Liver (tissue), 8 donors: ENCODE measurements at regions not wholly inside any gene's neighbourhood (a gene's known extent, or its start where the extent isn't known, plus 50 kb on each side); places are given as distances from the start of the nearest gene placed in this dataset.

Source experiments
- DNase-seq: peaks from one replicate; pipeline ENCODE4 v3.0.0-alpha.2; 2017; ENCODE audit warnings: low spot score
- H3K27ac ChIP-seq, 2 donors: one replicate each; pipeline ENCODE4 v1.7.0; 2013; ENCODE audit warnings: inconsistent platforms in 2 of 2, low read length in 2 of 2, control low read depth in 1 of 2, low read depth in 1 of 2, mild to moderate bottlenecking in 1 of 2
- H3K27me3 ChIP-seq, 4 donors: one replicate each; pipeline versions ENCODE4 v1.6.1 to v1.7.0; 2013; ENCODE audit warnings: low read length in 3 of 4, inconsistent platforms in 1 of 4, mild to moderate bottlenecking in 1 of 4, moderate library complexity in 1 of 4; ENCODE audit not compliant: control insufficient read depth in 4 of 4, insufficient read depth in 4 of 4
- H3K36me3 ChIP-seq, 4 donors: one replicate each; pipeline versions ENCODE4 v1.6.1 to v1.7.0; 2013; ENCODE audit warnings: low read length in 3 of 4, mild to moderate bottlenecking in 3 of 4, low read depth in 1 of 4, moderate library complexity in 1 of 4; ENCODE audit not compliant: control insufficient read depth in 4 of 4, insufficient read depth in 3 of 4
- H3K4me1 ChIP-seq, 4 donors: one replicate each; pipeline versions ENCODE4 v1.6.1 to v1.7.0; 2013; ENCODE audit warnings: low read length in 3 of 4, mild to moderate bottlenecking in 3 of 4, moderate library complexity in 1 of 4; ENCODE audit not compliant: control insufficient read depth in 4 of 4, insufficient read depth in 4 of 4
- H3K4me3 ChIP-seq, 3 donors: one replicate each; pipeline versions ENCODE4 v1.6.1 to v1.7.0; 2013; ENCODE audit warnings: low read length in 3 of 3, control low read depth in 1 of 3, low read depth in 1 of 3, mild to moderate bottlenecking in 1 of 3
- H3K9ac ChIP-seq, 2 donors: one replicate each; pipeline ENCODE4 v1.7.0; 2013; ENCODE audit warnings: low read length in 2 of 2, mild to moderate bottlenecking in 2 of 2, moderate library complexity in 2 of 2, control low read depth in 1 of 2, low read depth in 1 of 2
- H3K9me3 ChIP-seq, 4 donors: one replicate each; pipeline versions ENCODE4 v1.6.1 to v1.7.0; 2013; ENCODE audit warnings: low read length in 3 of 4; ENCODE audit not compliant: control insufficient read depth in 4 of 4
- EGR1 ChIP-seq, 2 donors: IDR thresholded peaks; 2 replicates each; pipeline ENCODE4 v1.6.1; 2016 to 2018; ENCODE audit warnings: antibody characterized with exemption in 2 of 2, low read depth in 2 of 2
- FOXA1 ChIP-seq: IDR thresholded peaks from 2 replicates; pipeline ENCODE4 v1.6.1; 2016; ENCODE audit warnings: antibody characterized with exemption
- HNF4G ChIP-seq: IDR thresholded peaks from 2 replicates; pipeline ENCODE4 v1.6.1; 2016; ENCODE audit warnings: antibody characterized with exemption
- JUND ChIP-seq, 2 donors: IDR thresholded peaks; 2 replicates each; pipeline ENCODE4 v1.6.1; 2016; ENCODE audit warnings: antibody characterized with exemption in 2 of 2
- RAD21 ChIP-seq, 2 donors: IDR thresholded peaks; 2 replicates each; pipeline ENCODE4 v1.6.1; 2016; ENCODE audit warnings: antibody characterized with exemption in 2 of 2, mild to moderate bottlenecking in 2 of 2
- RXRA ChIP-seq, 2 donors: IDR thresholded peaks; 2 replicates each; pipeline ENCODE4 v1.6.1; 2017 to 2018; ENCODE audit warnings: antibody characterized with exemption in 2 of 2, mild to moderate bottlenecking in 1 of 2
- SP1 ChIP-seq: IDR thresholded peaks from 2 replicates; pipeline ENCODE4 v1.6.1; 2018; ENCODE audit warnings: antibody characterized with exemption, mild to moderate bottlenecking
- TAF1 ChIP-seq: conservative IDR thresholded peaks from 2 replicates; pipeline ENCODE4 v1.6.1; 2016; ENCODE audit warnings: antibody characterized with exemption, mild to moderate bottlenecking
- WGBS: extraction: QIAGEN DNeasy Blood & Tissue Kit; methylation state at CpG from one replicate; pipeline ENCODE4 v1.1.7; 2013; 5-methylcytosine and 5-hydroxymethylcytosine counted together
- TF ChIP-seq, protein P1 (sequence below): IDR thresholded peaks from 2 replicates; pipeline ENCODE4 v1.6.1; 2016; ENCODE audit warnings: antibody characterized with exemption
- TF ChIP-seq, protein P2 (sequence below): fragments of 150-350 bp; IDR thresholded peaks from 2 replicates; pipeline ENCODE4 v1.5.1; 2017; ENCODE audit warnings: improper control_type of control experiment, low read depth, low read length; ENCODE audit not compliant: missing input control
- TF ChIP-seq, protein P3 (sequence below): IDR thresholded peaks from 2 replicates; pipeline ENCODE4 v1.6.1; 2016; ENCODE audit warnings: antibody characterized with exemption, mild to moderate bottlenecking
- TF ChIP-seq, protein P4 (sequence below): IDR thresholded peaks from 2 replicates; pipeline ENCODE4 v1.6.1; 2016; ENCODE audit warnings: antibody characterized with exemption
- donor health status: healthy.
- donor health status: healthy.
- donor health status: healthy.
- donor health status: healthy.
- donor health status: healthy.

DNA sequence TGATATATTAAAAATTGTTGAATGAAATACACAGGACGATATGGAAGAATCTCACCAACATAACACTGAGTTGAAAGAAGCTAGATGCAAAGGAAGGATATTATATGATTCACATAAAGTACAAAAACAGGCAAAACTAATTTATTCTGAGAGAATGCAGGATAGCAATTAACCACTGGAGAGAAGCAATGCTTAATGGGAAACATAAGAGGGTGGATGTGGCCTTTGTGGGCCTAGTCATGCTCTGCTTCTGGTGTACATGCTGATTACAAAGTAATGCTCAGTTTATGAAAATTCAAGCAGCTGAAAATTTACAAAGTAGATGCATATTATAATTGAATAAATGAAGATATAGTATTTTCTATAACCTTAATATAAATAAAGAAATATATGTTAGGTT lies 326.4 kb upstream of the ADAMTS5 start:
- 72% methylated on average over 1 of the region's 1 CpG for WGBS
- TF ChIP-seq, protein P1, sequence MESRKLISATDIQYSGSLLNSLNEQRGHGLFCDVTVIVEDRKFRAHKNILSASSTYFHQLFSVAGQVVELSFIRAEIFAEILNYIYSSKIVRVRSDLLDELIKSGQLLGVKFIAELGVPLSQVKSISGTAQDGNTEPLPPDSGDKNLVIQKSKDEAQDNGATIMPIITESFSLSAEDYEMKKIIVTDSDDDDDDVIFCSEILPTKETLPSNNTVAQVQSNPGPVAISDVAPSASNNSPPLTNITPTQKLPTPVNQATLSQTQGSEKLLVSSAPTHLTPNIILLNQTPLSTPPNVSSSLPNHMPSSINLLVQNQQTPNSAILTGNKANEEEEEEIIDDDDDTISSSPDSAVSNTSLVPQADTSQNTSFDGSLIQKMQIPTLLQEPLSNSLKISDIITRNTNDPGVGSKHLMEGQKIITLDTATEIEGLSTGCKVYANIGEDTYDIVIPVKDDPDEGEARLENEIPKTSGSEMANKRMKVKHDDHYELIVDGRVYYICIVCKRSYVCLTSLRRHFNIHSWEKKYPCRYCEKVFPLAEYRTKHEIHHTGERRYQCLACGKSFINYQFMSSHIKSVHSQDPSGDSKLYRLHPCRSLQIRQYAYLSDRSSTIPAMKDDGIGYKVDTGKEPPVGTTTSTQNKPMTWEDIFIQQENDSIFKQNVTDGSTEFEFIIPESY: no peak
- TF ChIP-seq HNF4G (no peak), EGR1 (IDR thresholded peaks at IDR 0.05; ENCODE audit: low read depth in 2 of 2) (no peak), JUND (IDR thresholded peaks at IDR 0.05) (no peak)
- TF ChIP-seq, protein P2, sequence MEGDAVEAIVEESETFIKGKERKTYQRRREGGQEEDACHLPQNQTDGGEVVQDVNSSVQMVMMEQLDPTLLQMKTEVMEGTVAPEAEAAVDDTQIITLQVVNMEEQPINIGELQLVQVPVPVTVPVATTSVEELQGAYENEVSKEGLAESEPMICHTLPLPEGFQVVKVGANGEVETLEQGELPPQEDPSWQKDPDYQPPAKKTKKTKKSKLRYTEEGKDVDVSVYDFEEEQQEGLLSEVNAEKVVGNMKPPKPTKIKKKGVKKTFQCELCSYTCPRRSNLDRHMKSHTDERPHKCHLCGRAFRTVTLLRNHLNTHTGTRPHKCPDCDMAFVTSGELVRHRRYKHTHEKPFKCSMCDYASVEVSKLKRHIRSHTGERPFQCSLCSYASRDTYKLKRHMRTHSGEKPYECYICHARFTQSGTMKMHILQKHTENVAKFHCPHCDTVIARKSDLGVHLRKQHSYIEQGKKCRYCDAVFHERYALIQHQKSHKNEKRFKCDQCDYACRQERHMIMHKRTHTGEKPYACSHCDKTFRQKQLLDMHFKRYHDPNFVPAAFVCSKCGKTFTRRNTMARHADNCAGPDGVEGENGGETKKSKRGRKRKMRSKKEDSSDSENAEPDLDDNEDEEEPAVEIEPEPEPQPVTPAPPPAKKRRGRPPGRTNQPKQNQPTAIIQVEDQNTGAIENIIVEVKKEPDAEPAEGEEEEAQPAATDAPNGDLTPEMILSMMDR: no peak
- TF ChIP-seq, protein P3, sequence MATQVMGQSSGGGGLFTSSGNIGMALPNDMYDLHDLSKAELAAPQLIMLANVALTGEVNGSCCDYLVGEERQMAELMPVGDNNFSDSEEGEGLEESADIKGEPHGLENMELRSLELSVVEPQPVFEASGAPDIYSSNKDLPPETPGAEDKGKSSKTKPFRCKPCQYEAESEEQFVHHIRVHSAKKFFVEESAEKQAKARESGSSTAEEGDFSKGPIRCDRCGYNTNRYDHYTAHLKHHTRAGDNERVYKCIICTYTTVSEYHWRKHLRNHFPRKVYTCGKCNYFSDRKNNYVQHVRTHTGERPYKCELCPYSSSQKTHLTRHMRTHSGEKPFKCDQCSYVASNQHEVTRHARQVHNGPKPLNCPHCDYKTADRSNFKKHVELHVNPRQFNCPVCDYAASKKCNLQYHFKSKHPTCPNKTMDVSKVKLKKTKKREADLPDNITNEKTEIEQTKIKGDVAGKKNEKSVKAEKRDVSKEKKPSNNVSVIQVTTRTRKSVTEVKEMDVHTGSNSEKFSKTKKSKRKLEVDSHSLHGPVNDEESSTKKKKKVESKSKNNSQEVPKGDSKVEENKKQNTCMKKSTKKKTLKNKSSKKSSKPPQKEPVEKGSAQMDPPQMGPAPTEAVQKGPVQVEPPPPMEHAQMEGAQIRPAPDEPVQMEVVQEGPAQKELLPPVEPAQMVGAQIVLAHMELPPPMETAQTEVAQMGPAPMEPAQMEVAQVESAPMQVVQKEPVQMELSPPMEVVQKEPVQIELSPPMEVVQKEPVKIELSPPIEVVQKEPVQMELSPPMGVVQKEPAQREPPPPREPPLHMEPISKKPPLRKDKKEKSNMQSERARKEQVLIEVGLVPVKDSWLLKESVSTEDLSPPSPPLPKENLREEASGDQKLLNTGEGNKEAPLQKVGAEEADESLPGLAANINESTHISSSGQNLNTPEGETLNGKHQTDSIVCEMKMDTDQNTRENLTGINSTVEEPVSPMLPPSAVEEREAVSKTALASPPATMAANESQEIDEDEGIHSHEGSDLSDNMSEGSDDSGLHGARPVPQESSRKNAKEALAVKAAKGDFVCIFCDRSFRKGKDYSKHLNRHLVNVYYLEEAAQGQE: no peak
- TF ChIP-seq, protein P4, sequence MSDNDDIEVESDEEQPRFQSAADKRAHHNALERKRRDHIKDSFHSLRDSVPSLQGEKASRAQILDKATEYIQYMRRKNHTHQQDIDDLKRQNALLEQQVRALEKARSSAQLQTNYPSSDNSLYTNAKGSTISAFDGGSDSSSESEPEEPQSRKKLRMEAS: no peak
- no peaks in the 10 kb centered on the region for H3K9me3 ChIP-seq

DNA sequence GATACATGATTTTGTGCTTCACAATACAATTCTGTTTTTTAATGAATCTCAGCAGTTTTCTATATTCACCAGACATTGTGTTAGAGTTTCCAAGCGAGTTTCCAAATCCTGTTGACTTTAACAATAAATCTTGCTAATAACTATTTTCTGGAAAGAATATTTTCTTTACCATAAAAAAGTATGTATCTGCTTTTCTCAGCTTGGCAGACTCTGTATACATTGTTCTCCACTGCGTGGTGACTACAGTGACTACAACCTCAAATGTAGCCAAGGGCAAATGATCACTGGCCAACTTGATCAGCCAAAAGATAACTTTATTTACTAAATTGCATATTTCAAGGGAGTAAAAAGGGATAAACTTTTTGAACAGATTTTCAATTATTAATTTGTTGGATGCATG lies 325.9 kb upstream of the ADAMTS5 start:
- TF ChIP-seq FOXA1 (no peak), TAF1 (no peak), RXRA (IDR thresholded peaks at IDR 0.05) (no peak), SP1 (no peak), RAD21 (IDR thresholded peaks at IDR 0.05) (no peak), JUND (IDR thresholded peaks at IDR 0.05) (no peak), EGR1 (IDR thresholded peaks at IDR 0.05; ENCODE audit: low read depth in 2 of 2) (no peak)
- TF ChIP-seq, protein P3: no peak
- TF ChIP-seq, protein P4: no peak
- TF ChIP-seq, protein P2: no peak
- no peaks in the 10 kb centered on the region for H3K36me3 ChIP-seq
- H3K27me3 ChIP-seq: no peaks in the 10 kb centered on the region
- H3K9ac ChIP-seq: no peak overlapping the region
- H3K4me1 ChIP-seq: no peaks in the 10 kb centered on the region
- WGBS: 63% methylated on average over 2 of the region's 2 CpGs
- H3K9me3 ChIP-seq: no peaks in the 10 kb centered on the region
- no peak overlapping the region for H3K4me3 ChIP-seq
- no peak overlapping the region for H3K27ac ChIP-seq
- DNase-seq: no peak

More for the DNA sequence above, 326.4 kb upstream of the ADAMTS5 start:
- peaks cover 0 to 2% (median 0%) of the 10 kb centered on the region in 4 donors for H3K4me1 ChIP-seq
- H3K27me3 ChIP-seq: peaks cover 0 to 2% (median 0%) of the 10 kb centered on the region in 4 donors
- H3K9ac ChIP-seq: no peak overlapping the region
- H3K4me3 ChIP-seq: no peak overlapping the region
- no peak for DNase-seq
- H3K27ac ChIP-seq: no peak overlapping the region
- H3K36me3 ChIP-seq: no peaks in the 10 kb centered on the region
